ENCODE measurements at regions not wholly inside any gene's neighbourhood (a gene's known extent, or its start where the extent isn't known, plus 50 kb on each side); places are given as distances from the start of the nearest gene placed in this dataset.

DNA sequence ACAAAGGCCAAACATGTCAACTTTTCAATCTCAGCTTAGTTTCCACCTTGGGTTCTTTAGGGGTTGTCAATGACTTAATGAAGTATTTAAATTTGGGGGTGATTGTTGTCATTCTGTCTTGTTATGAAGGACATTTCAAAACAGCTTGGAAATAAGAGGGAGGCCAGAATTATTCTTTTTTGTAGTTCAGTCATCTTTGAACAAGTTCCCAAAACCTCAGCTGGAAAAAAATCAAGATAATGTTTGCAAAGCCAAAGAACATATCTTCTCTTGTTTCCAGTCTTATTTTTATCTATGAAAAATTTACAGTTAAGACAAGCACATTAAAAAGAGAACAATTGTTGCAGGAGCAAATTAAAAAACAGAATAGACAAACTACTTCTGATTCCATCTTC is 612.8 kb downstream of the INSC start:
- Histone ChIP-seq H3K4me3 (no peak overlapping the region), H3K9me3 (no peaks in the 10 kb centered on the region), H3K27me3 (no peaks in the 10 kb centered on the region), H3K27ac (no peak overlapping the region), H3K36me3 (no peaks in the 10 kb centered on the region), H3K4me1 (no peaks in the 10 kb centered on the region)
- TF ChIP-seq, protein P1, sequence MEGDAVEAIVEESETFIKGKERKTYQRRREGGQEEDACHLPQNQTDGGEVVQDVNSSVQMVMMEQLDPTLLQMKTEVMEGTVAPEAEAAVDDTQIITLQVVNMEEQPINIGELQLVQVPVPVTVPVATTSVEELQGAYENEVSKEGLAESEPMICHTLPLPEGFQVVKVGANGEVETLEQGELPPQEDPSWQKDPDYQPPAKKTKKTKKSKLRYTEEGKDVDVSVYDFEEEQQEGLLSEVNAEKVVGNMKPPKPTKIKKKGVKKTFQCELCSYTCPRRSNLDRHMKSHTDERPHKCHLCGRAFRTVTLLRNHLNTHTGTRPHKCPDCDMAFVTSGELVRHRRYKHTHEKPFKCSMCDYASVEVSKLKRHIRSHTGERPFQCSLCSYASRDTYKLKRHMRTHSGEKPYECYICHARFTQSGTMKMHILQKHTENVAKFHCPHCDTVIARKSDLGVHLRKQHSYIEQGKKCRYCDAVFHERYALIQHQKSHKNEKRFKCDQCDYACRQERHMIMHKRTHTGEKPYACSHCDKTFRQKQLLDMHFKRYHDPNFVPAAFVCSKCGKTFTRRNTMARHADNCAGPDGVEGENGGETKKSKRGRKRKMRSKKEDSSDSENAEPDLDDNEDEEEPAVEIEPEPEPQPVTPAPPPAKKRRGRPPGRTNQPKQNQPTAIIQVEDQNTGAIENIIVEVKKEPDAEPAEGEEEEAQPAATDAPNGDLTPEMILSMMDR (IDR thresholded peaks at IDR 0.05): no peak
- TF ChIP-seq POLR2A (IDR thresholded peaks at IDR 0.05): no peak
- intact Hi-C loops (cut with DNase I; ENCODE audit: low total_unique reads): no loop called here
- DNase-seq: no peak

DNA sequence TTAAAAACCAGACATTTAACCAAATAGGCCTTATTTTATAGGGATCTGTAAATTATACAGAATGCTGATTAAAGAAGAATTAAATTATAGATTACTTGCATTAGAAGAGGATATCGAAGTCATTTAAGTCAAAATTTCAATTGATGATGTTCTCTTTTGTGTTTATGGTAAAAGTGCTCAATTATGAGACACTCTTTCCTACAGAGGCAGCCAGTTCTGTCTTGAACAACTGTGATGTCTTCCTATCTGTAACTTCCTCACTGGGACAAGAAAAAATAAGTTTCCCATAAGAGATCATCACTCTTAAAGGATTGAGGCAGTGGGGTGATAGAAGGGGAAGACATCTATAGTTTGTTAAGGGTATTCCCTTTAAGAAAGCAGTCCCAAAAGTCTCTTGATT is 613.5 kb downstream of the INSC start:
- Histone ChIP-seq H3K27ac (no peak overlapping the region), H3K9me3 (no peaks in the 10 kb centered on the region), H3K27me3 (no peaks in the 10 kb centered on the region), H3K4me3 (no peak overlapping the region), H3K36me3 (no peaks in the 10 kb centered on the region), H3K4me1 (no peaks in the 10 kb centered on the region)
- TF ChIP-seq POLR2A (IDR thresholded peaks at IDR 0.05): no peak
- TF ChIP-seq, protein P1 (IDR thresholded peaks at IDR 0.05): no peak
- no peak for DNase-seq
- intact Hi-C loops (cut with DNase I; ENCODE audit: low total_unique reads): no loop called here

DNA sequence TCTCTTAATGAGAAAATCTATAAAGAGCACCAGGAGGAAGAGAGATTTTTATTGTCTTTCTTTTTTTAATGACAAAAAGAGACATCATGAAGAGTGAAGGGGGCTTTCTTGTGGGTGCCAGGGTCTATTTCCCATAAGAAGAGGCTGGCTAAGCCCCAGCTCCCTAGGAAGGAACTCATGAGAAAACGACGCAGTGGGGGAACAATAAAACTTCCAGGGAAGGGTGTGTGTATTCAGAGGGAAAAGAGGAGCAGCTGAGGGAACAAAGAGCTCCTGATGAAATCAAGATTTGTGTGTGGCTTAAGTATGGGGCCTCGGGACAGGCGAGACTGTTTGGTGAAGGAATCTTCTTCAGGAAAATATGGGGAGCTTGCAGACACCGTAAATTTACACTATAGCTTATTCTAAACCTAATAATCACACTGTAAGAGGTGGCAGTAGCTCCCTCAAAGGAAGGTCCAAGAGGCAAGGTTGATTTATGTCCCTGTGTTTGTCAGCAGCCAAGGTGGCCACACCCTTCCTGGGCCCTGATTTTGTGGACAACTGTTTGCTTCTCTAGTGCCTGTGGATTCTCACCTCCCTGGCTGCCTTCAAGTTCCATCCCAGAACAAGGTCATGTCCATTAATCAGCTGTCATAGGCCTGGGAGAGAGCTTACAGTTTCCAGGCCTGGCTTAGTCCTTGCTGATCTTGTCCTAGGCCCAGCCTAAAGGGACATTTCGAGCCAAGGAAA is 615.7 kb downstream of the INSC start:
- intact Hi-C loops (cut with DNase I; ENCODE audit: low total_unique reads): no loop called here
- no peak overlapping the region for H3K4me3 ChIP-seq
- H3K36me3 ChIP-seq: no peaks in the 10 kb centered on the region
- TF ChIP-seq, protein P1 (IDR thresholded peaks at IDR 0.05): no peak
- no peak for TF ChIP-seq POLR2A (IDR thresholded peaks at IDR 0.05)
- H3K27me3 ChIP-seq: no peaks in the 10 kb centered on the region
- no peaks in the 10 kb centered on the region for H3K4me1 ChIP-seq
- H3K9me3 ChIP-seq: no peaks in the 10 kb centered on the region
- no peak for DNase-seq
- no peak overlapping the region for H3K27ac ChIP-seq

DNA sequence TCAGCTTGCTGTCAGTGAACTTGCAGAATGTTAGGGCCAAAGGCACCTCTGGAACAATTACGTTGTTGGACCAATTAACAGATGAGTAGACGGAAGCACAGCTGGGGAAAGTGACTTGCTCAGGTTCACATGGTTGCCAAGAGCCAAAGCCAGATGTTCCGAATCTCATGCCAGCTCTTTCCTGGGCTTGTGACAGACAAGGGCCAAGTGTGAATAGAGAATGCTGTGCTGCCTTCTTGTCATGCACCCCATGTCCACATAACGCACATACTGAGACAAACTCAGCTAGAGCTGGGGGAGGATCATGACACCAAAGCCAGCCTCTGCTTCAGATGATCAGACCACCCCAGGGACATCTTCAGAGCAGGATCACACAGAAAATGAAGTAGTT is 616.3 kb downstream of the INSC start:
- Histone ChIP-seq H3K4me1 (no peaks in the 10 kb centered on the region), H3K36me3 (no peaks in the 10 kb centered on the region), H3K27me3 (no peaks in the 10 kb centered on the region), H3K27ac (no peak overlapping the region), H3K4me3 (no peak overlapping the region), H3K9me3 (no peaks in the 10 kb centered on the region)
- TF ChIP-seq POLR2A (IDR thresholded peaks at IDR 0.05): no peak
- intact Hi-C loops (cut with DNase I; ENCODE audit: low total_unique reads): no loop called here
- no peak for DNase-seq

DNA sequence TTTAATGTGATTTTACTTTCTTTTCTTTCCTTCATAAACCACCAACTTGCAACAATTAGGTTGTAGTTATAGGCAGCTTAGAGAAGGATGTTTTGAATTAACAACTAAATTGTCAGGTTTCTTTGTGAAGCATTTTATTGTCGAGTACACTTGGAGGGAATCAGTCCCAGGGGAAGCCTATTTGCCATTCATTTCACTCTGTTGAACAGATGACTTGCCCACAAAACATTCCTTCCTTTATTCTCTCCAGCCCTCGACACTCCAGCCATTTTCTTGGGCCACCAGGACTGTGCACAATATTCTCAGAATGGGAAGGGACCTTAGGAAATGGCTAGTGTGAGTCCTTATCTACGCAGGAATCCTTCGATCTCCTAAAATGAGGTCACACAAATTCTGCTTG is 620.6 kb downstream of the SOX6 start:
- H3K4me3 ChIP-seq: no peak overlapping the region
- TF ChIP-seq, protein P1 (IDR thresholded peaks at IDR 0.05): no peak
- TF ChIP-seq POLR2A (IDR thresholded peaks at IDR 0.05): no peak
- no peaks in the 10 kb centered on the region for H3K36me3 ChIP-seq
- no peaks in the 10 kb centered on the region for H3K4me1 ChIP-seq
- intact Hi-C loops (cut with DNase I; ENCODE audit: low total_unique reads): no loop called here
- no peaks in the 10 kb centered on the region for H3K9me3 ChIP-seq
- DNase-seq: no peak
- H3K27me3 ChIP-seq: no peaks in the 10 kb centered on the region
- H3K27ac ChIP-seq: no peak overlapping the region

DNA sequence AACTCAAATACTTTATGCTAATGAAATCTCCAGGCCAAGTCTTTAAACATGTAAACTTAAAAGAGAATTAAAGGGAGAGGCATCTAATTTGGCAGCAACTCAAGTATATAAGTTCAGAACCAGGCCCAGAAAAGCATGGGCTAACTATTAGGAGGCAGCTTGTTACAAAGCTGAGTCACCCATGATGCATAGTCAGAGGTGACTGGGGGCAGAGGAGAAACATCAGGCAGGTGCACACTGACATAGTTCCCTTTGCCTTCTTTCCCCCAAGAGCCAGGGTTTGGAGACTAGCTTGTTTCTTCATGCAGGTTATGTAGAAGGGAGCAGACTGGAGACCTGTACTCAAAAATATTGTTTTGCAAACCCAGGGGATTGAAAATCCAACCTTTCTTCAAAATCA is 619.0 kb downstream of the SOX6 start:
- Histone ChIP-seq H3K4me3 (no peak overlapping the region), H3K36me3 (no peaks in the 10 kb centered on the region), H3K27me3 (no peaks in the 10 kb centered on the region), H3K4me1 (no peaks in the 10 kb centered on the region), H3K27ac (no peak overlapping the region), H3K9me3 (no peaks in the 10 kb centered on the region)
- intact Hi-C loops (cut with DNase I; ENCODE audit: low total_unique reads): no loop called here
- no peak for DNase-seq
- TF ChIP-seq POLR2A (IDR thresholded peaks at IDR 0.05): no peak
- TF ChIP-seq, protein P1 (IDR thresholded peaks at IDR 0.05): no peak

All from uterus (tissue), 3 donors.